ENCODE measurements at regions not wholly inside any gene's neighbourhood (a gene's known extent, or its start where the extent isn't known, plus 50 kb on each side); places are given as distances from the start of the nearest gene placed in this dataset.
"Not testable (repeated sequence)": the region's sequence is repeated elsewhere in the genome, so short reads cannot be mapped to it uniquely, and the experiment has no call there.

GRCh38 chr15:62365795-62366442 is 200.8 kb upstream of the C2CD4B start:
- no peak for DNase-seq (ENCODE audit: low read depth)

GRCh38 chr15:62369454-62369853 is 204.4 kb upstream of the C2CD4B start:
- DNase-seq (ENCODE audit: low read depth): no peak

GRCh38 chr15:62371683-62372082 is 206.6 kb upstream of the C2CD4B start:
- DNase-seq (ENCODE audit: low read depth): not testable (repeated sequence)

DNA sequence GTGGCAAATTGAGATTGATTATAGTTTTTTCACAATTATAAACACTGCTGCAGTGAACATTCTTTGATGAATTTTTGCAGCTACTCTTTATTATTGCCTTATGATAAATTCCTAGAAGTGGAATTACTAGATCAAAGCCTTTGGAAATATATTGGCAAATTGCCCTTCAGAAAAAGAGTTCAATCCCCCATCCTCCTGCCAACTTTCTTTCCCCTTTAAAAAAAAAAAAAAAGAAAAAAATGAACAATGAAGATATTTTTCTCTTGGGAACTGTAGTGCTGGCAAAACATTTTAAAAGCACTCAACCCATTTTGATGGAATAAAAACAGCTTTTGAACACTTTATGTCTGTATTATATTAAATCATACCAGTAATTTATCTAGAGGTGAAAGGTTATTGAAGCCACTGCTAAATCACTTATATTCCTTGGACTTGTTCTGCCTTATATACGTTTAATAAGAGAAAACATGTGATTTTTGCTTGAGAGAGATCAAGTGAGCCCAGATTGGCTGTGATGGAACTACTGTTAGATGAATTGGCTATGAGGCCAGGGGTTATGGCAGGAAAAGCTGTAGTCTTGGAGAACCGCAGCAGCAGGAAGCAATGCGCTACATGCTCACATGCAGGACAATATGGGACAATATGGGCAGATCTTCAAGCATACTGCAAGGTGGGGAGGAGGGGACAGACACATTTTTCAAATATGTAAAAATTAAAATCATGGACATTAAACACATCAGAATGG is 212.8 kb upstream of the C2CD4B start:
- no peak for DNase-seq (ENCODE audit: low read depth)

DNA sequence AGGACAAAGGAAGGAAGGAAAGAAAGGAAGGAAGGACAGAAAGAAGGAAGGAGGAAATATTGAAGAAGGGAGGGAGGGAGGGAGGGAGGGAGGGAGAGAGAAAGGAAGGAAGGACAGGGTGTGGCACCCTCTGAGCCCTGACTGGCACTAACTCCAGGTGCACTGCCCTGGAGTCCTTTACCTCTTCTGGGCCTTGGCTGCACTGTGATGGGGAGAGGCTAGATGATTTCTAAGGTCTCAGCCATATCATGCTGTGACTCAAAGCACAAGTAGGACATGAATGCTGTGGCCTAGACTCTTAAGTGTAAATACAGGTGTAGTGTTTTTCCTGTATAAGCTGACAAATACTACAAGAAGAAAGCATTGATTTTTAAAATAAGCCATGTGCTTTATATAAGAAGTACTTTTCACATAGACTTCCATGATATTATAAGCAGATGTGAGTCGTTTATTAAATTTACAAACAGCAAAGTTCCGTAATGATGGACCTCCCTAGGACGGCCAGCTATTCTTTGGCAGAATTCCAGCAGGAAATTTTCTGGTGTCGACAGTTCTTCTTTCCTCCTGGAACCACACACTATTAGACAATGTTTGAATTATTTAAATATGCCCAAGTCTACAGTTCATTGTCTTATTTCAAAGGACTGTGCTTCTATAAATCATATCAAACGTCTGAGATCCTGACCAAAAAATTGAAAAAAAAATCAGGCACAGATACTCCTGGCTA is 213.8 kb upstream of the C2CD4B start:
- no peak for DNase-seq (ENCODE audit: low read depth)

DNA sequence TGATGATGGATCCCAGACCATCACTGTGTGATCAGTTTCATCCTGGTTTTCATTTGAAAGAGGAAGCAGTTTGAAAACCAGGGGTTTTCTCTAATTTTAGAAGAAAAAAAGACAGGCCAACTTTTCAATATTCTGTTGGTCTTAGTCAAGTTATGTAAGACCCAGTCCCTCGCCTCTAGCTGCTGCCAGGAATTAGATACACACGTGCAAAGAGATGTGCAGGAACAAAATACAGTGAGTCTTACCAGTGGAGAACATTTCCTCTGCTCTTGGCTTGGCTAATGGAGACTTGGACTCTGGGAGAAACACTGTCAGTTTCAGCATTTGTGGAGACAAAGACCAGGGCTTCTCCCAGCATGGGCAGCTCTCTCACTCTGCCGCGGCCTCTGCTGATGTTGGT is 214.9 kb upstream of the C2CD4B start:
- DNase-seq (ENCODE audit: low read depth): no peak

DNA sequence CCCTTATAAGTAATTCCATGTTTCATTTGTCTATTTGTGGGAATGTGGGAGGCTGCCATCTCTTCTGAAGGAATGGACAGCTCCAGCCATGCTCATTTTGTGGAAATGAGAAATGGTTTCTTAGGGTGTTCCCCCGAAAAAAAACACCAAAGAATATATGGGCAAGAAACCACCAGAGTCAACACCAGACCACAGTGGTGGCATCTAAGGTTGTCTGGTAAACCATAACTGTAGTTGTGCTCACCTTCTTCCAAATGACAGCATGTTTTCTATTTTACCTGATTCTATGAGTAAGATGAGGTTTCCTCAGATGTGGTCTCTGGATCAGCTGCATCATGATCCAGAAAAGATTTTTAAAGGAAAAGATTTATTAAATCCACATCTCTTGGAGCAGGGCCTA is 217.0 kb upstream of the C2CD4B start:
- no peak for DNase-seq (ENCODE audit: low read depth)

DNA sequence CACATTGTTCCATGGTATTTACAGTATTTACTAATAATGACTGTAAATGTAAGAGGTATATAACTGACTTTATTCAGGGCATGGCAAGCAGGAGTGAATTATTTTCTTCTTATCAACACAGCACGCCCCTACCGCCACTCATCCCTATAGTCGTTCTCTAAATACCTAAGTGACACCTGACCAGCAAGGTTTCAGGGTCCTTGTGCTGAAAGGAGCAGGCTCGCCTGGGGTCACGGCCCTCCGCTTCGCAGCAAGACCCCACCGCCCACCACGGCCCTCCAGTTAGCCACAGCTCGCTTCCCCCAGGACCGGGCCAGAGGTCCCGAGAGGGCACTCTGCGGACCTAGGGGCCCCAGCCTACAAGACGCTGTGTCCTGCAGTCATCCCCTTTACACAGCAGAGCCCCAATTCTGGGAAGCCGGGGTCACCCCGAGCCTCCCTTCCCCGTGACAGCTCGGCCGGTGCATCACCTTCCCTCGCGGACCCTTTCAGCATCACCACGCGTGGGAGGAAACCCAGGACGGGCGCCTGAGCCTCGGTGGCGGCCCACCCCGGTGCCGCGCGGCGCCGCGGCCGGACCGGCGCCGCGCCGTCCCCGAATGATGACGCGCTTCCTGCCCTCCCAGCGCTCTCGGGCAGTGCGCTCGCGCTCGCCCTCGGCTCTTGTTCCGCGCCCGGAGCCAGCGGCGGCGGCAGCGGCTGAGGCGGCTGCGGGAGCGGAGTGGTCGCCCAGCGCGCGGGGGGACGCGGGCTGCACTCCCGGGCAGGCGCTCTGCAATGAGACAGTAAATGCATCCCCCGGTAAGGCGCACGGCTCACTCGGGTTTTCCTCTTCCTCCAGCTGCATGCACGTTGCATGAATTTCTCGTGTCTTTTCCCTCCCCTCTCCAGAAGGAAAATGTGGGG is 225.1 kb upstream of the C2CD4B start, which contains the start of gene TLN2:
Gene TLN2 (plus strand): TSS at position 666 of the 906 bp plus-strand sequence.
- DNase-seq (ENCODE audit: low read depth): peak; percentile 63

DNA sequence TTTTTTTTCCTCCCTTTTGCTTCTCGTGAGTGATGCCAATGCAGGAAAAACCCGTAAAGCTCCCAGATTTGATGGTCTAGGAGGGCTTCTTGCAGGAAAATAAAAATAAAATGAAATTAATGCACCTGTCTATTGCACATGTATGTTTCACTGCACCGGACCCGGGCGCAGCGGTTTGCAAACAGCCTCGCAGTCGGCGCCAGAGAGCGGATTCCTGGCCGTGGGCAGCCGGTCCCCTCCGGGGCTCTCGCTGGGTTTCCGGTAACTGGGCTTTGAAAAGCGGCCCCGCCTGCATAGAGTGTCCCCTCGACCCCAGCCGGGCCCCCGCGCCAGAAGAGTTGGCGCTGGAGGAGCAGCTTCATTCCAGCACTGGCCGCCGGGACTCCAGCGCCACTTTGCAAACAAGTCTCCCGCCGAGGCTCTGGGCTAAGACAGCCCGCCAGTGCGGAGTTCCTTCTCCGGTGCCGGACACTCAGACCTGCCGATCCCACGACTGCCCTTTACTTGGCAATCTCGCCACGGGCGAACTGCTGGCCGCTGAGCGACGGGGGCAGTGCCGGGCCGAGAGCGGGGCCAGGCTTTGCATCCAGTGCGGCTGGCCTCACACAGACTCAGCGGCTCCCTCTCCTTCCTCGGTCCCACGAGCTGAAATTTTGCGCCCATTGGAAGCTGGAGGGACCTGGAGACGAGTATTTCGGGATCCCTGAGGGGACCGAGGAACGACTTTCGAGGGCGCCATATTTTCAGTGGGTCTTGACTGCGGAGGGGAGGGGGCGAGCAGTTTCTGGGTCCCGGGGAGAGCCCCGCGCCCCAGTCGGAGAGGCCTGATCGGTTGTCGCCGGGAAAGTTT is 225.9 kb upstream of the C2CD4B start:
- no peak for DNase-seq (ENCODE audit: low read depth)

DNA sequence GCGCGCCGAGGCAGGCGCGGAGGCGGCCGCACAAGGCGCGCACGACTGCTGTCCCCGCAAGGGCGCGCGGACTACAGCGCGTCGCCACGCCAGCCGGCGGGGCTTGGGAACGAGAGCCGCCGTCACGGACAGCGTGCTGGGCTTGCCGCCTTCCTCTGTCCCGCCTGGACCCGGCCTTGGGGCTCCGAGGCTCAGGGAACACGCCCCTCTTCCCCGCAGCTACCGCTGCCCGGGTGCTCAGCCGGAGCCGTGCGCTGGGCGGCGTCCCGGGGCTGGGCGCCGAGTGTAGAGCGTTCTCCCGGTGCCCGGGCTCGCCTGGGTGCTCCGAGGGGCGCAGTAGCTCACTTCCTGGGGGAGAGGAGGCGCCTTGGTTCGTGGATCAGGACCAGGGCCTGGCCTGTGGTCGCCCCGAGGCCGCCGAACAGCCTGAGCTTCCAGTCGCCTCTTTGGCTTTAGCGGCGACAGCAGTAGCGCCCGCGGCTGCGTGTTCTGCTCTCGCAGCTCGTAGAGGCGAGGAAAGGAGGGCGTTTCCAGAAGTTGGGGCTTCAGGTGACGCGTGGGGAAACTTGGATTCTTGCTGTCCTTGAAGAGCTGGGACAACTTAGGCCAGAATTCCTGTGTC is 226.7 kb upstream of the C2CD4B start:
- DNase-seq (ENCODE audit: low read depth): no peak

DNA sequence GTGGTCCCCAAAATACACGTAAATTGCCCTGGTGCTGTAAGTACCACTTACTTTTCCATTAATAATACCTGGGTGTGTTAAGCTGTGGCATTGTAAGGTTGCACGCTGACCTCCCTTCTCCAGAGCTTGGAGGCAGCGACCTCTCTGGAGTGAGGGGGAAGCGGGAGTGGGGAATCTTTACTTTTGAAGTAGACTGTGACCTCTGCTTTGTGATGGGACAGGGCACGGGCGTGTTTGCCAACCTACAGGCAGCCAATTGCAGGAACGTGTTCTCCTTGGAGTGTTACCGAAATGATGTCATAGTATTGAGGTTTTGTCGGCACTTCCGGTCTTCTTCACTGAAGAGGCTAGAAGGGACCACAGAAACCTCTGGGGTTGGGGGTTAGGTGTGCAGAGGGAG is 227.3 kb upstream of the C2CD4B start:
- no peak for DNase-seq (ENCODE audit: low read depth)

- no peak for DNase-seq (ENCODE audit: low read depth)
Measured at GRCh38 chr15:62393196-62393595, 228.1 kb upstream of the C2CD4B start.

DNA sequence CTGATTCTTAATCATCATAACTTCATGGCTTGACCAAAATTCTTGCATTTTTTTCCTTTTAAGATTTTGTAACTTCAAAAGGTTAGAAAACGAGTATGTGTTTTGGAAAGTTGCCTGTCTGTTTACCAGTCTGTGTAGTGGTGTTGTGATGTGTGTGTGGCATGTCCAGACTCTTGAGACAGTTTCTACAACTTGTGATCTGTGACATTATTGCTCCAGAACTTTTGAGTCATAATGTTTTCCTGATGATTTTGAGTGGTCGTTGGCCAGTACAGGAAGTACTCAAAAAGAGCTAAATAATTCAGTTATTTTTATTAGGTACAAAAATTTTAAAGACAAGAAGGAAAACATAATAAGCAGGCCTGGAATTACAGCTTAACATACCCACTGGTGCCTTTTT is 229.0 kb upstream of the C2CD4B start:
- no peak for DNase-seq (ENCODE audit: low read depth)

GRCh38 chr15:62400778-62401177 is 235.7 kb upstream of the C2CD4B start:
- no peak for DNase-seq (ENCODE audit: low read depth)

GRCh38 chr15:62402687-62403086 is 237.6 kb upstream of the C2CD4B start:
- DNase-seq (ENCODE audit: low read depth): no peak

GRCh38 chr15:62403164-62403809 is 238.2 kb upstream of the C2CD4B start:
- no peak for DNase-seq (ENCODE audit: low read depth)

GRCh38 chr15:62404194-62404985 is 239.3 kb upstream of the C2CD4B start:
- DNase-seq (ENCODE audit: low read depth): no peak

GRCh38 chr15:62406305-62406891 is 241.3 kb upstream of the C2CD4B start:
- no peak for DNase-seq (ENCODE audit: low read depth)

DNA sequence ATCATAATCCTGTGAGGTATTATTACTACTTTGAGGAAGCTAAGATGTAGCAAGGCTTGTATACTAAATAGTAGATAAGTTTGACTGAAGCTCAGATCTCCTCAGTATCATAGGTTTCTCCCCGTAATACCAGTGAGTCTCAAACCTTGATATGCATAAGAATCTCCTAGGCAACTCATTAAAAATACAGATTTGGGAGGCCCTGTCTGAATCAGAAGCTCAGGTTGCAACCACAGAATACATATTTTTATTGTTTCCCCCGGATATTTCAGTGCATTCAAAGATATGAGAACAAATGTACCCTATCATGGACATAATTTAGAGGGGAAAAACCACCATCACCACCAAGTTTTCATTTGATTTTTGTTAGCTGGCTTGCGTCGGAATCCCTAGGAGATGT is 242.1 kb upstream of the C2CD4B start:
- DNase-seq (ENCODE audit: low read depth): no peak

Measured in stromal cell of bone marrow (primary cell).